Panc1 (cell line): ENCODE measurements at regions not wholly inside any gene's neighbourhood (a gene's known extent, or its start where the extent isn't known, plus 50 kb on each side); places are given as distances from the start of the nearest gene placed in this dataset.

Experiments
- ATAC-seq: fragments of 200-7000 bp; cut with Tn5 transposase; 2 replicates; pipeline ENCODE4 v1.9.1; 2020; ENCODE audit warnings: mild to moderate bottlenecking, moderate library complexity
- BruUV-seq: library from RNA; stranded (reverse); fragments of 400-500 nt; replicated peaks from 2 replicates; lab custom pipeline; 2021; lab: Mats Ljungman, UMichigan
- CTCF ChIA-PET: fragments of 300-600 bp; sonication (Branson Sonifier 250); formaldehyde crosslinking; loops from one replicate; lab custom pipeline; 2022; ENCODE audit warnings: antibody characterized with exemption; lab: Charles Lee
- POLR2A ChIA-PET: fragments of 300-600 bp; sonication (Branson Sonifier 250); formaldehyde crosslinking; loops from one replicate; lab custom pipeline; 2022; ENCODE audit warnings: antibody characterized with exemption; lab: Charles Lee
- DNase-seq: peaks from one replicate; pipeline ENCODE4 v3.0.0-alpha.2; 2010; ENCODE audit warnings: low read depth, low spot score
- H3K27ac ChIP-seq: 2 replicates; pipeline ENCODE4 v1.5.1; 2011; ENCODE audit warnings: mild to moderate bottlenecking, low read length, inconsistent platforms
- H3K27me3 ChIP-seq: fragments of 200-500 bp; sonication (Bioruptor generic); 2 replicates; pipeline ENCODE4 v1.6.0; 2014; ENCODE audit warnings: low read length, inconsistent platforms; ENCODE audit not compliant: control insufficient read depth, insufficient read depth
- H3K36me3 ChIP-seq: fragments of 200-500 bp; sonication (Bioruptor generic); 2 replicates; pipeline ENCODE4 v1.5.1; 2014; ENCODE audit warnings: inconsistent platforms, mild to moderate bottlenecking, low read length, moderate library complexity; ENCODE audit not compliant: control insufficient read depth, insufficient read depth
- H3K4me1 ChIP-seq: 2 replicates; pipeline ENCODE4 v1.5.1; 2011; ENCODE audit warnings: inconsistent platforms, mild to moderate bottlenecking, low read length, moderate library complexity; ENCODE audit not compliant: control insufficient read depth, insufficient read depth
- H3K4me3 ChIP-seq, 2 experiments: 2 replicates each; pipeline ENCODE4 v1.5.1; 2011 to 2012; ENCODE audit warnings: low read depth in 2 of 2, low read length in 2 of 2, mild to moderate bottlenecking in 2 of 2, inconsistent platforms in 1 of 2, moderate library complexity in 1 of 2
- H3K9me3 ChIP-seq: fragments of 200-500 bp; sonication (Bioruptor generic); 2 replicates; pipeline ENCODE4 v1.5.1; 2014; ENCODE audit warnings: low read depth, mild to moderate bottlenecking, inconsistent platforms, low read length, moderate library complexity; ENCODE audit not compliant: control insufficient read depth, insufficient read depth
- POLR2AphosphoS5 ChIP-seq: IDR thresholded peaks from 2 replicates; pipeline ENCODE4 v1.6.1; 2012; ENCODE audit warnings: mild to moderate bottlenecking, low read depth, low read length, moderate library complexity
- SIN3A ChIP-seq: IDR thresholded peaks from 2 replicates; pipeline ENCODE4 v1.6.1; 2012; ENCODE audit warnings: low read depth, mild to moderate bottlenecking, low read length, moderate library complexity, borderline replicate concordance; ENCODE audit not compliant: insufficient read depth
- TCF7L2 ChIP-seq: IDR thresholded peaks from 2 replicates; pipeline ENCODE4 v1.6.1; 2011; ENCODE audit warnings: mild to moderate bottlenecking, low read depth, low read length, inconsistent platforms
- in situ Hi-C: cut with HindIII; loops from 2 replicates; pipeline ENCODE4 v1.10.0; 2016; ENCODE audit warnings: low sequenced_read_pairs, low pct_unique_long_range_greater_than_20kb
- intact Hi-C: fragments of 100-400 bp; cut with micrococcal nuclease; formaldehyde crosslinking; loops from one replicate; pipeline ENCODE4 v1.10.0; 2022; ENCODE audit not compliant: unreplicated experiment
- TF ChIP-seq, protein P1 (sequence below), 2 experiments: IDR thresholded peaks; 2 replicates each; pipeline ENCODE4 v1.6.1; 2011 to 2012; ENCODE audit warnings: low read depth in 2 of 2, control low read depth in 1 of 2, low read length in 1 of 2, mild to moderate bottlenecking in 1 of 2, moderate library complexity in 1 of 2; ENCODE audit not compliant: insufficient read depth in 1 of 2
- TF ChIP-seq, protein P2 (sequence below): fragments of 450-650 bp; IDR thresholded peaks from 2 replicates; pipeline ENCODE4 v1.5.1; 2017; ENCODE audit warnings: mild to moderate bottlenecking

GRCh38 chr2:117128461-117128860 is 686.0 kb upstream of the DDX18 start:
- Histone ChIP-seq H3K4me1 (no peaks in the 10 kb centered on the region), H3K27me3 (no peaks in the 10 kb centered on the region), H3K36me3 (no peaks in the 10 kb centered on the region), H3K27ac (no peak overlapping the region), H3K9me3 (no peaks in the 10 kb centered on the region), H3K4me3 (no peak overlapping the region)
- in situ Hi-C loops (no loop called here), intact Hi-C loops (no loop called here)
- no TSS peak for BruUV-seq
- ATAC-seq (no peak), DNase-seq (no peak)
- POLR2A ChIA-PET, result no interaction called here
- TF ChIP-seq TCF7L2, result no peak
- TF ChIP-seq POLR2AphosphoS5, result no peak
- CTCF ChIA-PET, result no interaction called here

- no peak for DNase-seq
- ChIA-PET POLR2A (no interaction called here), CTCF (no interaction called here)
- no peaks in the 10 kb centered on the region for H3K4me1 ChIP-seq
- H3K27ac ChIP-seq, result no peak overlapping the region
- no peak for TF ChIP-seq POLR2AphosphoS5
- TF ChIP-seq, protein P1, sequence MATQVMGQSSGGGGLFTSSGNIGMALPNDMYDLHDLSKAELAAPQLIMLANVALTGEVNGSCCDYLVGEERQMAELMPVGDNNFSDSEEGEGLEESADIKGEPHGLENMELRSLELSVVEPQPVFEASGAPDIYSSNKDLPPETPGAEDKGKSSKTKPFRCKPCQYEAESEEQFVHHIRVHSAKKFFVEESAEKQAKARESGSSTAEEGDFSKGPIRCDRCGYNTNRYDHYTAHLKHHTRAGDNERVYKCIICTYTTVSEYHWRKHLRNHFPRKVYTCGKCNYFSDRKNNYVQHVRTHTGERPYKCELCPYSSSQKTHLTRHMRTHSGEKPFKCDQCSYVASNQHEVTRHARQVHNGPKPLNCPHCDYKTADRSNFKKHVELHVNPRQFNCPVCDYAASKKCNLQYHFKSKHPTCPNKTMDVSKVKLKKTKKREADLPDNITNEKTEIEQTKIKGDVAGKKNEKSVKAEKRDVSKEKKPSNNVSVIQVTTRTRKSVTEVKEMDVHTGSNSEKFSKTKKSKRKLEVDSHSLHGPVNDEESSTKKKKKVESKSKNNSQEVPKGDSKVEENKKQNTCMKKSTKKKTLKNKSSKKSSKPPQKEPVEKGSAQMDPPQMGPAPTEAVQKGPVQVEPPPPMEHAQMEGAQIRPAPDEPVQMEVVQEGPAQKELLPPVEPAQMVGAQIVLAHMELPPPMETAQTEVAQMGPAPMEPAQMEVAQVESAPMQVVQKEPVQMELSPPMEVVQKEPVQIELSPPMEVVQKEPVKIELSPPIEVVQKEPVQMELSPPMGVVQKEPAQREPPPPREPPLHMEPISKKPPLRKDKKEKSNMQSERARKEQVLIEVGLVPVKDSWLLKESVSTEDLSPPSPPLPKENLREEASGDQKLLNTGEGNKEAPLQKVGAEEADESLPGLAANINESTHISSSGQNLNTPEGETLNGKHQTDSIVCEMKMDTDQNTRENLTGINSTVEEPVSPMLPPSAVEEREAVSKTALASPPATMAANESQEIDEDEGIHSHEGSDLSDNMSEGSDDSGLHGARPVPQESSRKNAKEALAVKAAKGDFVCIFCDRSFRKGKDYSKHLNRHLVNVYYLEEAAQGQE (IDR thresholded peaks at IDR 0.05; ENCODE audit: insufficient read depth in 1 of 2, low read depth in 2 of 2, low read length in 1 of 2), result no peak
- no peak for TF ChIP-seq TCF7L2
- TF ChIP-seq, protein P2, sequence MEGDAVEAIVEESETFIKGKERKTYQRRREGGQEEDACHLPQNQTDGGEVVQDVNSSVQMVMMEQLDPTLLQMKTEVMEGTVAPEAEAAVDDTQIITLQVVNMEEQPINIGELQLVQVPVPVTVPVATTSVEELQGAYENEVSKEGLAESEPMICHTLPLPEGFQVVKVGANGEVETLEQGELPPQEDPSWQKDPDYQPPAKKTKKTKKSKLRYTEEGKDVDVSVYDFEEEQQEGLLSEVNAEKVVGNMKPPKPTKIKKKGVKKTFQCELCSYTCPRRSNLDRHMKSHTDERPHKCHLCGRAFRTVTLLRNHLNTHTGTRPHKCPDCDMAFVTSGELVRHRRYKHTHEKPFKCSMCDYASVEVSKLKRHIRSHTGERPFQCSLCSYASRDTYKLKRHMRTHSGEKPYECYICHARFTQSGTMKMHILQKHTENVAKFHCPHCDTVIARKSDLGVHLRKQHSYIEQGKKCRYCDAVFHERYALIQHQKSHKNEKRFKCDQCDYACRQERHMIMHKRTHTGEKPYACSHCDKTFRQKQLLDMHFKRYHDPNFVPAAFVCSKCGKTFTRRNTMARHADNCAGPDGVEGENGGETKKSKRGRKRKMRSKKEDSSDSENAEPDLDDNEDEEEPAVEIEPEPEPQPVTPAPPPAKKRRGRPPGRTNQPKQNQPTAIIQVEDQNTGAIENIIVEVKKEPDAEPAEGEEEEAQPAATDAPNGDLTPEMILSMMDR, result no peak
- intact Hi-C loops (no loop called here), in situ Hi-C loops (no loop called here)
- H3K4me3 ChIP-seq, result no peak overlapping the region
- ATAC-seq, result no peak
- H3K27me3 ChIP-seq, result no peaks in the 10 kb centered on the region
- H3K36me3 ChIP-seq, result no peaks in the 10 kb centered on the region
- BruUV-seq, result no TSS peak
- no peaks in the 10 kb centered on the region for H3K9me3 ChIP-seq
Measured at GRCh38 chr2:117137371-117137770, 677.1 kb upstream of the DDX18 start.

GRCh38 chr2:117169036-117169765 is 645.3 kb upstream of the DDX18 start:
- DNase-seq (no peak), ATAC-seq (no peak)
- CTCF ChIA-PET, result no interaction called here
- POLR2A ChIA-PET, result no interaction called here
- Histone ChIP-seq H3K9me3 (peaks cover 8% of the 10 kb centered on the region; the same call in 1 of the 2 replicates), H3K27ac (no peak overlapping the region), H3K4me3 (no peak overlapping the region), H3K27me3 (no peaks in the 10 kb centered on the region), H3K36me3 (no peaks in the 10 kb centered on the region), H3K4me1 (no peaks in the 10 kb centered on the region)
- BruUV-seq, result no TSS peak
- intact Hi-C loops (no loop called here), in situ Hi-C loops (no loop called here)
- TF ChIP-seq TCF7L2, result no peak
- TF ChIP-seq SIN3A, result no peak
- TF ChIP-seq POLR2AphosphoS5, result no peak
- TF ChIP-seq, protein P1 (IDR thresholded peaks at IDR 0.05; ENCODE audit: insufficient read depth in 1 of 2, low read depth in 2 of 2, low read length in 1 of 2), result no peak
